A549 (cell line): ENCODE measurements at regions not wholly inside any gene's neighbourhood (a gene's known extent, or its start where the extent isn't known, plus 50 kb on each side); places are given as distances from the start of the nearest gene placed in this dataset.

ENCODE experiments used
- ATAC-seq, 2 experiments: fragments of 200-7000 bp in 1 of 2; fragments of >200 bp in 1 of 2; cut with Nextera tagmentation in 1 of 2; cut with Tn5 transposase in 1 of 2; 3 replicates each; pipeline versions ENCODE4 v1.8.0 to v1.9.1; 2018 to 2020; ENCODE audit warnings: mild to moderate bottlenecking in 1 of 2, moderate library complexity in 1 of 2
- CTCF ChIA-PET: fragments of 300-600 bp; sonication (Branson Sonifier 250); formaldehyde crosslinking; extraction: SDS; loops from one replicate; lab custom pipeline; 2021; ENCODE audit warnings: antibody characterized with exemption, inconsistent platforms; lab: Yijun Ruan, JAX
- POLR2A ChIA-PET: fragments of 350-600 bp; formaldehyde crosslinking; extraction: SDS; loops from one replicate; lab custom pipeline; 2021; ENCODE audit warnings: antibody characterized with exemption, inconsistent platforms; lab: Yijun Ruan, JAX
- DNase-seq, 2 experiments: peaks; one replicate each; pipeline versions ENCODE4 v3.0.0 to v3.0.0-alpha.2; 2011 to 2016; ENCODE audit warnings: low read depth in 1 of 2, low spot score in 1 of 2
- FAIRE-seq: peaks from 2 replicates; lab custom pipeline; 2011; peaks lifted over from hg19 to GRCh38; lab: Jason Lieb, UNC
- H3K27ac ChIP-seq, 2 experiments: fragments of >200 bp; sonication (Bioruptor Twin); formaldehyde crosslinking; 3 replicates each; pipeline ENCODE4 v1.5.1; 2016 to 2017
- H3K4me1 ChIP-seq: fragments of >200 bp; sonication (Bioruptor Twin); formaldehyde crosslinking; 3 replicates; pipeline ENCODE4 v1.6.1; 2016
- H3K4me2 ChIP-seq: fragments of >200 bp; sonication (Bioruptor Twin); formaldehyde crosslinking; 3 replicates; pipeline ENCODE4 v1.6.1; 2016
- H3K4me3 ChIP-seq: fragments of >200 bp; sonication (Bioruptor Twin); formaldehyde crosslinking; 3 replicates; pipeline ENCODE4 v1.5.1; 2016
- H3K9me3 ChIP-seq: fragments of >200 bp; sonication (Bioruptor Twin); formaldehyde crosslinking; 3 replicates; pipeline ENCODE4 v1.6.1; 2016
- ATOH8 ChIP-seq: fragments of 250-450 bp; sonication (Bioruptor Pico); IDR thresholded peaks from 2 replicates; pipeline ENCODE4 v1.5.0; 2020; ENCODE audit warnings: low read depth, mild to moderate bottlenecking, moderate library complexity
- CBX2 ChIP-seq: fragments of 200-600 bp; sonication (generic); IDR thresholded peaks from 2 replicates; pipeline ENCODE4 v1.6.1; 2016; ENCODE audit warnings: low read depth, mild to moderate bottlenecking, borderline replicate concordance
- CBX8 ChIP-seq: fragments of 200-600 bp; sonication (generic); IDR thresholded peaks from 2 replicates; pipeline ENCODE4 v1.6.1; 2016
- EHF ChIP-seq: fragments of 250-450 bp; sonication (Bioruptor Pico); IDR thresholded peaks from 2 replicates; pipeline ENCODE4 v1.5.0; 2020; ENCODE audit warnings: mild to moderate bottlenecking
- ESRRA ChIP-seq: fragments of 150-350 bp; IDR thresholded peaks from 2 replicates; pipeline ENCODE4 v1.6.1; 2014; ENCODE audit warnings: mild to moderate bottlenecking, low read length, borderline replicate concordance
- HES2 ChIP-seq: fragments of >200 bp; sonication (Bioruptor Twin); formaldehyde crosslinking; IDR thresholded peaks from 2 replicates; pipeline ENCODE4 v1.6.1; 2016
- HOXB13 ChIP-seq: fragments of 250-450 bp; sonication (Bioruptor Pico); IDR thresholded peaks from 2 replicates; pipeline ENCODE4 v1.5.0; 2020; ENCODE audit warnings: low read depth, mild to moderate bottlenecking, moderate library complexity
- JUNB ChIP-seq: fragments of >200 bp; sonication (Bioruptor Twin); formaldehyde crosslinking; IDR thresholded peaks from 2 replicates; pipeline ENCODE4 v1.6.1; 2016
- MAFK ChIP-seq: fragments of 450-650 bp; IDR thresholded peaks from 2 replicates; pipeline ENCODE4 v1.6.1; 2014; ENCODE audit not compliant: partially characterized antibody
- MAZ ChIP-seq: fragments of 150-350 bp; IDR thresholded peaks from 2 replicates; pipeline ENCODE4 v1.6.1; 2014; ENCODE audit warnings: antibody characterized with exemption, low read depth, low read length, borderline replicate concordance
- NPAS2 ChIP-seq: fragments of 250-450 bp; sonication (Bioruptor Pico); IDR thresholded peaks from 2 replicates; pipeline ENCODE4 v1.8.0; 2022; ENCODE audit warnings: mild to moderate bottlenecking, moderate library complexity, borderline replicate concordance
- POLR2AphosphoS2 ChIP-seq: conservative IDR thresholded peaks from 2 replicates; pipeline ENCODE4 v1.6.1; 2012; ENCODE audit warnings: low read length, improper control_type of control experiment, inconsistent platforms
- RAD21 ChIP-seq, 2 experiments: fragments of >200 bp in 1 of 2; sonication (Bioruptor Twin) in 1 of 2; formaldehyde crosslinking in 1 of 2; IDR thresholded peaks in 1 of 2; conservative IDR thresholded peaks in 1 of 2; 2 replicates in 1 of 2; 3 replicates in 1 of 2; pipeline ENCODE4 v1.6.1; 2012 to 2018; ENCODE audit warnings: inconsistent platforms in 1 of 2
- RCOR1 ChIP-seq: fragments of 150-350 bp; IDR thresholded peaks from 2 replicates; pipeline ENCODE4 v1.6.1; 2014; ENCODE audit warnings: antibody characterized with exemption, low read length, low read depth
- WGBS: methylation state at CpG from one replicate; pipeline ENCODE4 v1.1.6; 2017; ENCODE audit errors: missing lambda C conversion rate; 5-methylcytosine and 5-hydroxymethylcytosine counted together
- TF ChIP-seq, protein P1 (sequence below): fragments of 250-450 bp; sonication (Bioruptor Pico); IDR thresholded peaks from 2 replicates; pipeline ENCODE4 v1.5.0; 2021; ENCODE audit warnings: mild to moderate bottlenecking, moderate library complexity, borderline replicate concordance

DNA sequence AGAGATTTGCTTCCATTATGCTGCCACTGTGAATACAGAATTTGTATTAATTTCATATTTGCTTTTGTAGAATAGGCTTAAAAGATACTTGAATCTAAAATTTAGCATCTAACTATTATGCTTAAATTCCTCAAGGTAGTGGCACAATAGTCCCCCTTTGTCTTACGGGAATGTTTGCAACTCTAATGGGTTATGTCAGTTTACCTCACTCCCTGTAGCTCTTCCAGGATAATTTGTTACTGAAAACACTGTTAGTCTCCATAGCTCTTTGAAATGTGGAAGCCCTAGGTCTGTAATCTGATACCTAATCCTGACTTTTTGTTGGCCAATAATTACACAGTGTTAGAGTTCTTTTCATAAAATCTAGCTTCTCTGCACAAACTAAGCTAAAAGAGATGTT lies 433.4 kb downstream of the PYDC2 start:
- ChIA-PET POLR2A (no interaction called here), CTCF (no interaction called here)

DNA sequence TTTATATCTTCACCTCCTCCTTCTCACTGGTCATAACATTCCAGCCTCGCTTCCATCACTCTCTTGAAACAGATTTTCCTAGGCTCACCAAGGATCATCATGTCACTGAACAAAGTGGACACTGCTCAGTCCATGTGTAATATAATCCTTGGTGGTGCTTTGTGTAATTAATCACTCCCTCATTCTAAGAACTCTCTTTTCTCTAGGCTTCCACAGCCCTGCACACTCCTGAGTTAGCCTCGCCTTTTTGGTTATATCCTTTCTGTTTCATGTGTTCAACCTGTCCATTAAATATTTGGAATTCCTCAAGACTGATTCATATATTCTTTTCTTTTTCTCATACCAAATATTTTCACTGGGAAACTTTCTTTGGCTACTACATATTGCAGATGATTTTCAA lies 440.8 kb downstream of the PYDC2 start:
- DNase-seq (no peak), ATAC-seq (no peak), FAIRE-seq (no peak)
- TF ChIP-seq CBX2 (no peak), MAFK (no peak)
- Histone ChIP-seq H3K4me2 (no peak overlapping the region), H3K4me1 (no peaks in the 10 kb centered on the region), H3K27ac (no peak overlapping the region), H3K4me3 (no peak overlapping the region), H3K9me3 (no peaks in the 10 kb centered on the region)
- ChIA-PET POLR2A (no interaction called here), CTCF (no interaction called here)
- 27% methylated on average over 2 of the region's 2 CpGs for WGBS

More for the DNA sequence above, 433.4 kb downstream of the PYDC2 start:
- H3K27ac ChIP-seq, result no peak overlapping the region
- no peak for FAIRE-seq
- H3K4me3 ChIP-seq, result no peak overlapping the region
- DNase-seq, result no peak
- H3K9me3 ChIP-seq, result no peaks in the 10 kb centered on the region
- no peak overlapping the region for H3K4me2 ChIP-seq
- TF ChIP-seq, protein P1, sequence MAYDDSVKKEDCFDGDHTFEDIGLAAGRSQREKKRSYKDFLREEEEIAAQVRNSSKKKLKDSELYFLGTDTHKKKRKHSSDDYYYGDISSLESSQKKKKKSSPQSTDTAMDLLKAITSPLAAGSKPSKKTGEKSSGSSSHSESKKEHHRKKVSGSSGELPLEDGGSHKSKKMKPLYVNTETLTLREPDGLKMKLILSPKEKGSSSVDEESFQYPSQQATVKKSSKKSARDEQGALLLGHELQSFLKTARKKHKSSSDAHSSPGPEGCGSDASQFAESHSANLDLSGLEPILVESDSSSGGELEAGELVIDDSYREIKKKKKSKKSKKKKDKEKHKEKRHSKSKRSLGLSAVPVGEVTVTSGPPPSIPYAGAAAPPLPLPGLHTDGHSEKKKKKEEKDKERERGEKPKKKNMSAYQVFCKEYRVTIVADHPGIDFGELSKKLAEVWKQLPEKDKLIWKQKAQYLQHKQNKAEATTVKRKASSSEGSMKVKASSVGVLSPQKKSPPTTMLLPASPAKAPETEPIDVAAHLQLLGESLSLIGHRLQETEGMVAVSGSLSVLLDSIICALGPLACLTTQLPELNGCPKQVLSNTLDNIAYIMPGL, result no peak
- no peaks in the 10 kb centered on the region for H3K4me1 ChIP-seq
- WGBS, result 50% methylated on average over 1 of the region's 1 CpG
- ATAC-seq, result no peak

GRCh38 chr3:191912616-191913204 lies 451.7 kb downstream of the PYDC2 start:
- no peak for DNase-seq
- ATAC-seq, result no peak
- 28% methylated on average over 11 of the region's 11 CpGs for WGBS
- H3K4me2 ChIP-seq, result peak overlapping the region; percentile 33; the same call in 2 of the 3 replicates
- H3K4me3 ChIP-seq, result no peak overlapping the region
- no peak for TF ChIP-seq HES2
- no peak for FAIRE-seq
- no peaks in the 10 kb centered on the region for H3K9me3 ChIP-seq
- POLR2A ChIA-PET, result no interaction called here
- H3K27ac ChIP-seq, result no peak overlapping the region
- CTCF ChIA-PET, result no interaction called here
- no peaks in the 10 kb centered on the region for H3K4me1 ChIP-seq

GRCh38 chr3:191915712-191916111 lies 454.7 kb downstream of the PYDC2 start:
- no peak overlapping the region for H3K4me3 ChIP-seq
- FAIRE-seq, result no peak
- no peak for DNase-seq
- H3K27ac ChIP-seq, result no peak overlapping the region
- TF ChIP-seq NPAS2 (CRISPR knock-in tag) (no peak), ATOH8 (CRISPR knock-in tag) (no peak), CBX2 (no peak), JUNB (no peak), POLR2AphosphoS2 (no peak), ESRRA (no peak), EHF (CRISPR knock-in tag) (no peak), RAD21 (conservative IDR thresholded peaks at IDR 0.05 in 1 of 2, IDR thresholded peaks at IDR 0.05 in 1 of 2) (no peak), MAZ (no peak), MAFK (no peak), HOXB13 (CRISPR knock-in tag) (no peak), RCOR1 (no peak), CBX8 (no peak)
- TF ChIP-seq, protein P1, result no peak
- no peak for ATAC-seq
- no peak overlapping the region for H3K4me2 ChIP-seq
- no peaks in the 10 kb centered on the region for H3K4me1 ChIP-seq
- no peaks in the 10 kb centered on the region for H3K9me3 ChIP-seq
- ChIA-PET CTCF (no interaction called here), POLR2A (no interaction called here)
- WGBS, result 13% methylated on average over 2 of the region's 2 CpGs
